ENCODE measurements at regions not wholly inside any gene's neighbourhood (a gene's known extent, or its start where the extent isn't known, plus 50 kb on each side); places are given as distances from the start of the nearest gene placed in this dataset.

- no peak for DNase-seq (ENCODE audit: low read depth)
- no peak overlapping the region for H3K4me3 ChIP-seq (ENCODE audit: control insufficient read depth, low read depth, low read length)
- no peak for TF ChIP-seq CTCF (conservative IDR thresholded peaks at IDR 0.05; ENCODE audit: control insufficient read depth, insufficient read depth, low read depth, low read length)
Measured at GRCh38 chr11:112639469-112639868, 321.8 kb upstream of the NCAM1 start.

GRCh38 chr11:112643416-112643815 is 317.8 kb upstream of the NCAM1 start:
- DNase-seq (ENCODE audit: low read depth) = no peak
- no peak overlapping the region for H3K4me3 ChIP-seq (ENCODE audit: control insufficient read depth, low read depth, low read length)
- no peak for TF ChIP-seq CTCF (conservative IDR thresholded peaks at IDR 0.05; ENCODE audit: control insufficient read depth, insufficient read depth, low read depth, low read length)

GRCh38 chr11:112644410-112645131 is 316.6 kb upstream of the NCAM1 start:
- TF ChIP-seq CTCF (conservative IDR thresholded peaks at IDR 0.05; ENCODE audit: control insufficient read depth, insufficient read depth, low read depth, low read length) = no peak
- DNase-seq (ENCODE audit: low read depth) = no peak
- H3K4me3 ChIP-seq (ENCODE audit: control insufficient read depth, low read depth, low read length) = no peak overlapping the region

GRCh38 chr11:112649856-112650255 is 311.4 kb upstream of the NCAM1 start:
- DNase-seq (ENCODE audit: low read depth) = no peak
- TF ChIP-seq CTCF (conservative IDR thresholded peaks at IDR 0.05; ENCODE audit: control insufficient read depth, insufficient read depth, low read depth, low read length) = no peak
- no peak overlapping the region for H3K4me3 ChIP-seq (ENCODE audit: control insufficient read depth, low read depth, low read length)

- TF ChIP-seq CTCF (conservative IDR thresholded peaks at IDR 0.05; ENCODE audit: control insufficient read depth, insufficient read depth, low read depth, low read length) = no peak
- no peak overlapping the region for H3K4me3 ChIP-seq (ENCODE audit: control insufficient read depth, low read depth, low read length)
- DNase-seq (ENCODE audit: low read depth) = no peak
Measured at GRCh38 chr11:112650527-112650926, 310.7 kb upstream of the NCAM1 start.

GRCh38 chr11:112651386-112651785 is 309.8 kb upstream of the NCAM1 start:
- H3K4me3 ChIP-seq (ENCODE audit: control insufficient read depth, low read depth, low read length) = no peak overlapping the region
- DNase-seq (ENCODE audit: low read depth) = no peak
- no peak for TF ChIP-seq CTCF (conservative IDR thresholded peaks at IDR 0.05; ENCODE audit: control insufficient read depth, insufficient read depth, low read depth, low read length)
